CD14-positive monocyte (primary cell): ENCODE measurements at regions not wholly inside any gene's neighbourhood (a gene's known extent, or its start where the extent isn't known, plus 50 kb on each side); places are given as distances from the start of the nearest gene placed in this dataset.

Source experiments
- DNase-seq, 3 donors: peaks; one replicate each; pipeline ENCODE4 v3.0.0-alpha.2; 2011 to 2022
- H2AFZ ChIP-seq: 2 replicates; pipeline ENCODE4 v1.6.0; 2012; ENCODE audit warnings: mild to moderate bottlenecking, low read depth, low read length, inconsistent platforms; ENCODE audit not compliant: insufficient read depth, poor library complexity, severe bottlenecking
- H3K27ac ChIP-seq, 2 donors: 1 replicate in 1 of 2; 2 replicates in 1 of 2; pipeline ENCODE4 v1.5.1; 2012 to 2013; ENCODE audit warnings: low read length in 2 of 2, control low read depth in 1 of 2, inconsistent platforms in 1 of 2, low read depth in 1 of 2, mild to moderate bottlenecking in 1 of 2
- H3K27me3 ChIP-seq, 2 donors: one replicate each; pipeline versions ENCODE4 v1.6.0 to v1.6.1; 2011 to 2013; ENCODE audit warnings: low read length in 2 of 2; ENCODE audit not compliant: control insufficient read depth in 2 of 2, insufficient read depth in 2 of 2
- H3K36me3 ChIP-seq, 2 donors: replicated peaks in 1 of 2; 1 replicate in 1 of 2; 2 replicates in 1 of 2; pipeline versions ENCODE4 v1.5.1 to v1.6.1; 2012 to 2013; ENCODE audit warnings: low read length in 2 of 2, control low read depth in 1 of 2, inconsistent platforms in 1 of 2, mild to moderate bottlenecking in 1 of 2; ENCODE audit not compliant: insufficient read depth in 2 of 2, control insufficient read depth in 1 of 2
- H3K4me1 ChIP-seq, 2 donors: 1 replicate in 1 of 2; 2 replicates in 1 of 2; pipeline versions ENCODE4 v1.5.1 to v1.6.1; 2012 to 2013; ENCODE audit warnings: low read length in 2 of 2, control low read depth in 1 of 2, inconsistent platforms in 1 of 2, mild to moderate bottlenecking in 1 of 2, moderate library complexity in 1 of 2; ENCODE audit not compliant: insufficient read depth in 2 of 2, control insufficient read depth in 1 of 2
- H3K4me2 ChIP-seq: replicated peaks from 2 replicates; pipeline ENCODE3; 2012; ENCODE audit warnings: low read length, moderate library complexity, mild to moderate bottlenecking; ENCODE audit not compliant: poor library complexity, severe bottlenecking; ENCODE audit errors: extremely low read depth
- H3K4me3 ChIP-seq, 3 experiments: fragments of 200-600 bp in 1 of 3; sonication (generic) in 1 of 3; replicated peaks in 1 of 3; 1 replicate in 2 of 3; 2 replicates in 1 of 3; pipeline ENCODE4 v1.5.1; 2011 to 2013; ENCODE audit warnings: low read length in 3 of 3, mild to moderate bottlenecking in 3 of 3, control low read depth in 2 of 3, low read depth in 2 of 3, inconsistent platforms in 1 of 3, moderate library complexity in 1 of 3
- H3K79me2 ChIP-seq: 2 replicates; pipeline ENCODE4 v1.6.0; 2012; ENCODE audit warnings: mild to moderate bottlenecking, control low read depth, inconsistent platforms, low read length, moderate library complexity; ENCODE audit not compliant: insufficient read depth
- H3K9ac ChIP-seq: 2 replicates; pipeline ENCODE4 v1.6.0; 2017; ENCODE audit warnings: low read length, mild to moderate bottlenecking; ENCODE audit not compliant: insufficient read depth, poor library complexity, severe bottlenecking
- H3K9me3 ChIP-seq, 2 donors: replicated peaks in 1 of 2; 1 replicate in 1 of 2; 2 replicates in 1 of 2; pipeline versions ENCODE4 v1.5.1 to v1.6.1; 2012 to 2013; ENCODE audit warnings: low read length in 2 of 2, control low read depth in 1 of 2; ENCODE audit not compliant: control insufficient read depth in 1 of 2, insufficient read depth in 1 of 2
- H4K20me1 ChIP-seq: 2 replicates; pipeline ENCODE4 v1.6.0; 2012; ENCODE audit warnings: mild to moderate bottlenecking, low read length, control low read depth, moderate library complexity; ENCODE audit not compliant: insufficient read depth
- H3K27ac Mint-ChIP-seq, 7 donors: one replicate each; pipeline ENCODE4 v1.8.0; 2020; ENCODE audit warnings: mild to moderate bottlenecking in 7 of 7, mixed read lengths in 7 of 7, moderate library complexity in 6 of 7, inconsistent platforms in 2 of 7
- H3K27me3 Mint-ChIP-seq, 3 donors: one replicate each; pipeline ENCODE4 v1.8.0; 2021 to 2022; ENCODE audit warnings: low read depth in 3 of 3, mild to moderate bottlenecking in 3 of 3, mixed read lengths in 3 of 3, moderate library complexity in 3 of 3, inconsistent platforms in 1 of 3
- H3K36me3 Mint-ChIP-seq, 2 donors: one replicate each; pipeline ENCODE4 v1.8.0; 2020; ENCODE audit warnings: mixed read lengths in 2 of 2, inconsistent platforms in 1 of 2, mild to moderate bottlenecking in 1 of 2
- H3K4me1 Mint-ChIP-seq: one replicate; pipeline ENCODE4 v1.8.0; 2020; ENCODE audit warnings: mild to moderate bottlenecking, mixed read lengths
- H3K4me3 Mint-ChIP-seq, 2 donors: one replicate each; pipeline ENCODE4 v1.8.0; 2020; ENCODE audit warnings: mild to moderate bottlenecking in 2 of 2, mixed read lengths in 2 of 2, moderate library complexity in 1 of 2
- H3K9me3 Mint-ChIP-seq, 7 donors: one replicate each; pipeline ENCODE4 v1.8.0; 2020 to 2022; ENCODE audit warnings: mixed read lengths in 7 of 7, mild to moderate bottlenecking in 6 of 7, moderate library complexity in 6 of 7, inconsistent platforms in 2 of 7
- WGBS: methylation state at CpG from one replicate; pipeline ENCODE4 v1.1.5; 2013; ENCODE audit warnings: missing lambda C conversion rate; ENCODE audit not compliant: insufficient coverage; 5-methylcytosine and 5-hydroxymethylcytosine counted together
- intact Hi-C, 2 donors: fragments of 100-400 bp; cut with micrococcal nuclease; formaldehyde crosslinking; loops; one replicate each; pipeline versions ENCODE4 v1.15.0 to v1.15.1; 2023
- TF ChIP-seq, protein P1 (sequence below): fragments of 200-600 bp; IDR thresholded peaks from one replicate; pipeline ENCODE4 v1.8.0; 2022; ENCODE audit warnings: antibody characterized with exemption, mild to moderate bottlenecking

DNA sequence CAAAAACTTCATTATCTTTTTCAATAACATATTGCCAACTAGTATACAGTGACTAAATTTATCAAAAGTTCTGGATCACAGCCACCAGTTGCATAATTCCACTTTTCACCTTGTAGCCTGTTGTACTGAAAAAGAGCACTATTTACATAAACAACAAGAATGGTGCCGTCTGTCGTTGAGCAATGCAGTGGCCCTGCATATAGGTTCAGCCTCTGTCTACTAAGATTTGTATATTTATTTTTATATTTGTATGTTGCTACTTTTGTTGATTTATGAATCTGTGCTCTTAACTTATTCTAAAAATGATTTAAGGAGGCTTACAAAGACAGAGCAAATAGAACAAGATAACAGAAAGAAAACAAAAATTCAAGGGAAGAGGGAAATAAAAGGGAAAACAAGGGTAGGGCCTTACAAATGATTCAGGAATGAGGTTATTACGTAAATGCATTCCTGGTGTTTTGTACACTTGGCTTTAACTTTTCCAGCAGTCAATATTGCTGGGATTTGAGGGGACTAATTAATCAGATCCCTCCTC, 257.6 kb upstream of the STT3B start:
- intact Hi-C loops, result no loop called here
- Mint-ChIP-seq H3K36me3 (no peaks in the 10 kb centered on the region), H3K4me3 (no peak overlapping the region), H3K4me1 (peaks cover 13% of the 10 kb centered on the region), H3K27me3 (peaks cover 1 to 3% (median 2%) of the 10 kb centered on the region in 3 donors), H3K27ac (no peak overlapping the region), H3K9me3 (peaks cover 0 to 3% (median under 1%) of the 10 kb centered on the region in 7 donors)
- no peaks in the 10 kb centered on the region for H3K27me3 ChIP-seq
- H3K4me1 ChIP-seq, result peaks cover 0 to 5% of the 10 kb centered on the region in 2 donors
- no peak for DNase-seq
- no peak overlapping the region for H3K4me3 ChIP-seq
- no peak overlapping the region for H3K9ac ChIP-seq
- no CpG with 5 or more reads among the region's 3 CpGs for WGBS
- no peak overlapping the region for H3K4me2 ChIP-seq
- no peaks in the 10 kb centered on the region for H3K79me2 ChIP-seq
- no peaks in the 10 kb centered on the region for H3K36me3 ChIP-seq
- H4K20me1 ChIP-seq, result no peaks in the 10 kb centered on the region
- no peaks in the 10 kb centered on the region for H3K9me3 ChIP-seq
- H3K27ac ChIP-seq, result no peak overlapping the region
- H2AFZ ChIP-seq, result no peak overlapping the region
- TF ChIP-seq, protein P1, sequence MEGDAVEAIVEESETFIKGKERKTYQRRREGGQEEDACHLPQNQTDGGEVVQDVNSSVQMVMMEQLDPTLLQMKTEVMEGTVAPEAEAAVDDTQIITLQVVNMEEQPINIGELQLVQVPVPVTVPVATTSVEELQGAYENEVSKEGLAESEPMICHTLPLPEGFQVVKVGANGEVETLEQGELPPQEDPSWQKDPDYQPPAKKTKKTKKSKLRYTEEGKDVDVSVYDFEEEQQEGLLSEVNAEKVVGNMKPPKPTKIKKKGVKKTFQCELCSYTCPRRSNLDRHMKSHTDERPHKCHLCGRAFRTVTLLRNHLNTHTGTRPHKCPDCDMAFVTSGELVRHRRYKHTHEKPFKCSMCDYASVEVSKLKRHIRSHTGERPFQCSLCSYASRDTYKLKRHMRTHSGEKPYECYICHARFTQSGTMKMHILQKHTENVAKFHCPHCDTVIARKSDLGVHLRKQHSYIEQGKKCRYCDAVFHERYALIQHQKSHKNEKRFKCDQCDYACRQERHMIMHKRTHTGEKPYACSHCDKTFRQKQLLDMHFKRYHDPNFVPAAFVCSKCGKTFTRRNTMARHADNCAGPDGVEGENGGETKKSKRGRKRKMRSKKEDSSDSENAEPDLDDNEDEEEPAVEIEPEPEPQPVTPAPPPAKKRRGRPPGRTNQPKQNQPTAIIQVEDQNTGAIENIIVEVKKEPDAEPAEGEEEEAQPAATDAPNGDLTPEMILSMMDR, result no peak

DNA sequence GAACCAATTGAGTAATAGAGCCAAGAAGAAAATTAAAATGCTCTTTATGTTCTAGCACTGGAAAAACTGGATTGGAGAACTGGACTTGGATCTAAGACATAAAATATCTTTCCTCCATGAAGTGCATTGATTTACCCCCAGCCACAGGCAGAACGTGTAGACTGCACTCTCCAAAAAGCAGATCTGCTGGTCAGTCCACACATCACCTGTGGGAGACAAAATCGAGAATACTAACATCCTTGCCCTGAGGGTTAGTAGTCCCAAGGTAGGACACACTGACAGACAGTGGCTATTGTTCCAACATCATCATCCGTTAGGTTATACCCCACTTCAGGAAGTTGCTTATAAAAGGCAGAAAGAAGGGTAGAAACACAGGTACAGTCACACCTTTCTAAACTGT, 257.1 kb upstream of the STT3B start:
- H3K9me3 Mint-ChIP-seq, result peaks cover 0 to 3% (median 0%) of the 10 kb centered on the region in 7 donors
- Histone ChIP-seq H3K27me3 (no peaks in the 10 kb centered on the region), H3K27ac (no peak overlapping the region), H3K4me1 (peaks cover 0 to 5% of the 10 kb centered on the region in 2 donors), H3K4me3 (no peak overlapping the region), H3K36me3 (no peaks in the 10 kb centered on the region), H3K9ac (no peak overlapping the region), H3K4me2 (no peak overlapping the region), H3K79me2 (no peaks in the 10 kb centered on the region), H3K9me3 (no peaks in the 10 kb centered on the region), H2AFZ (no peak overlapping the region), H4K20me1 (no peaks in the 10 kb centered on the region)
- no peak overlapping the region for H3K4me3 Mint-ChIP-seq
- no peak overlapping the region for H3K27ac Mint-ChIP-seq
- DNase-seq, result no peak
- TF ChIP-seq, protein P1, result no peak
- no peaks in the 10 kb centered on the region for H3K36me3 Mint-ChIP-seq
- peaks cover 13% of the 10 kb centered on the region for H3K4me1 Mint-ChIP-seq
- intact Hi-C loops, result no loop called here
- peaks cover 1 to 3% (median 2%) of the 10 kb centered on the region in 3 donors for H3K27me3 Mint-ChIP-seq
- WGBS, result 90% methylated on average over 2 of the region's 3 CpGs
